T-cell (primary cell): ENCODE measurements at regions not wholly inside any gene's neighbourhood (a gene's known extent, or its start where the extent isn't known, plus 50 kb on each side); places are given as distances from the start of the nearest gene placed in this dataset.

Source experiments
- ATAC-seq, 4 experiments: fragments of 200-7000 bp in 3 of 4; fragments of 150-1000 bp in 1 of 4; cut with Tn5 transposase; replicated peaks in 1 of 4; 1 replicate in 3 of 4; 2 replicates in 1 of 4; pipeline ENCODE4 v1.10.0; 2021; ENCODE audit warnings: moderate library complexity in 3 of 4, mild to moderate bottlenecking in 2 of 4, moderate number of reproducible peaks in 1 of 4
- CTCF ChIA-PET, 2 donors: fragments of 300-600 bp; sonication (Branson Sonifier 250); formaldehyde crosslinking; loops; one replicate each; lab custom pipeline; 2022; ENCODE audit warnings: antibody characterized with exemption in 2 of 2; lab: Charles Lee
- POLR2A ChIA-PET, 2 donors: fragments of 300-600 bp; sonication (Branson Sonifier 250); formaldehyde crosslinking; loops; one replicate each; lab custom pipeline; 2022; ENCODE audit warnings: antibody characterized with exemption in 2 of 2; lab: Charles Lee
- DNase-seq, 35 experiments: peaks; one replicate each; pipeline versions ENCODE4 v3.0.0 to v3.0.0-alpha.2; 2013 to 2023
- H3K27ac ChIP-seq: one replicate; pipeline ENCODE4 v1.5.1; 2013; ENCODE audit warnings: low read length
- H3K27me3 ChIP-seq, 2 experiments: replicated peaks in 1 of 2; 1 replicate in 1 of 2; 2 replicates in 1 of 2; pipeline versions ENCODE4 v1.6.1 to v1.7.0; 2013; ENCODE audit warnings: low read length in 1 of 2, mixed read lengths in 1 of 2; ENCODE audit not compliant: control insufficient read depth in 2 of 2, insufficient read depth in 2 of 2; ENCODE audit errors: extremely low read depth in 1 of 2
- H3K36me3 ChIP-seq, 2 donors: 1 replicate in 1 of 2; 2 replicates in 1 of 2; pipeline versions ENCODE4 v1.6.1 to v1.7.0; 2013; ENCODE audit warnings: low read length in 1 of 2; ENCODE audit not compliant: control insufficient read depth in 2 of 2, insufficient read depth in 1 of 2; ENCODE audit errors: extremely low read depth in 1 of 2
- H3K4me1 ChIP-seq, 2 experiments: 1 replicate in 1 of 2; 2 replicates in 1 of 2; pipeline versions ENCODE4 v1.6.1 to v1.7.0; 2013; ENCODE audit warnings: low read length in 2 of 2, mixed read lengths in 1 of 2; ENCODE audit not compliant: insufficient read depth in 2 of 2, control insufficient read depth in 1 of 2; ENCODE audit errors: extremely low read depth in 1 of 2
- H3K4me3 ChIP-seq, 2 donors: 1 replicate in 1 of 2; 2 replicates in 1 of 2; pipeline versions ENCODE4 v1.5.1 to v1.7.0; 2013; ENCODE audit warnings: mild to moderate bottlenecking in 2 of 2, low read length in 1 of 2, moderate library complexity in 1 of 2; ENCODE audit not compliant: control insufficient read depth in 1 of 2; ENCODE audit errors: extremely low read depth in 1 of 2
- H3K9me3 ChIP-seq: 2 replicates; pipeline ENCODE4 v1.7.0; 2013
- H3K27ac Mint-ChIP-seq, 2 donors: one replicate each; pipeline ENCODE4 v1.8.0; 2020 to 2021; ENCODE audit warnings: mild to moderate bottlenecking in 2 of 2, mixed read lengths in 2 of 2
- H3K27me3 Mint-ChIP-seq, 2 donors: one replicate each; pipeline ENCODE4 v1.8.0; 2021 to 2022; ENCODE audit warnings: mixed read lengths in 2 of 2
- H3K36me3 Mint-ChIP-seq: one replicate; pipeline ENCODE4 v1.8.0; 2021; ENCODE audit warnings: mixed read lengths
- H3K4me1 Mint-ChIP-seq, 3 donors: one replicate each; pipeline ENCODE4 v1.8.0; 2020 to 2022; ENCODE audit warnings: mixed read lengths in 3 of 3, mild to moderate bottlenecking in 1 of 3
- H3K4me3 Mint-ChIP-seq, 3 donors: one replicate each; pipeline ENCODE4 v1.8.0; 2020 to 2022; ENCODE audit warnings: mild to moderate bottlenecking in 3 of 3, mixed read lengths in 3 of 3, moderate library complexity in 3 of 3
- H3K9me3 Mint-ChIP-seq, 3 donors: one replicate each; pipeline ENCODE4 v1.8.0; 2020 to 2022; ENCODE audit warnings: mixed read lengths in 3 of 3
- WGBS: methylation state at CpG from one replicate; pipeline ENCODE4 v1.1.5; 2013; ENCODE audit warnings: missing lambda C conversion rate; ENCODE audit not compliant: insufficient coverage; 5-methylcytosine and 5-hydroxymethylcytosine counted together

DNA sequence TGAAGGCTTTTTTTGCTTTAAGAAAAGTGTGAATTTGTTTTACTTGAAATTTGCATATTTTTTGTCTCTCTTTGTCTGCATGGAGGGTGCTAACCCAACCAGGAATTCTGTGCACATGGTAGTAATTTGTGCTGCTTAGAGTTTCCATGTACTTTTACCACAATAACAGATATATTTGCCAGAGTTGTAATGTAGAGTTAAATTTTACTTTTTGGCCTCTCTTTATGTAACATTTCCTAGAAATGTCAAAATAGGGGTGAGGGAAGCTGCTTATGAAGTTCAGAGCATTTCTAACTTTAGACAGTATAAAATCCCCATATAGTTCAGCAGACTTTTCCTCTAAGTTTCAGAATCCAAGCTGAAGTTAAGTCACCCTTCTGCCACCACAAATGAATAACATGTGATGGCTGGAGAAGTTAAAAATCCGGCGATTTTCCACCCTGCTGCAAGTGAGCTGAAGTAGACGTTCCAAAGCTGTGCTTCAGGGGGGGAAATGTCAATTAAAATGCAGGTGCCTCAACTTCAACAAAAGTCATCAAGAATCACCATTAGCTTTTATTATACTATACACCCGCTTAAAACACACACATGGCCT lies 385.7 kb upstream of the NR2F2 start:
- Mint-ChIP-seq H3K4me1 (peaks cover 0 to 5% (median 2%) of the 10 kb centered on the region in 3 donors), H3K27ac (no peak overlapping the region), H3K9me3 (peaks cover 0 to 4% (median 0%) of the 10 kb centered on the region in 3 donors), H3K27me3 (peaks cover 3 to 9% of the 10 kb centered on the region in 2 donors), H3K36me3 (no peaks in the 10 kb centered on the region), H3K4me3 (no peak overlapping the region)
- no peak for DNase-seq
- POLR2A ChIA-PET, result no interaction called here
- Histone ChIP-seq H3K27me3 (no peaks in the 10 kb centered on the region), H3K9me3 (no peaks in the 10 kb centered on the region), H3K4me1 (peaks cover 0 to 3% of the 10 kb centered on the region in 2 experiments), H3K4me3 (no peak overlapping the region), H3K27ac (no peak overlapping the region), H3K36me3 (no peaks in the 10 kb centered on the region)
- WGBS, result no CpG with 5 or more reads among the region's 4 CpGs
- CTCF ChIA-PET, result no interaction called here
- ATAC-seq, result no peak

DNA sequence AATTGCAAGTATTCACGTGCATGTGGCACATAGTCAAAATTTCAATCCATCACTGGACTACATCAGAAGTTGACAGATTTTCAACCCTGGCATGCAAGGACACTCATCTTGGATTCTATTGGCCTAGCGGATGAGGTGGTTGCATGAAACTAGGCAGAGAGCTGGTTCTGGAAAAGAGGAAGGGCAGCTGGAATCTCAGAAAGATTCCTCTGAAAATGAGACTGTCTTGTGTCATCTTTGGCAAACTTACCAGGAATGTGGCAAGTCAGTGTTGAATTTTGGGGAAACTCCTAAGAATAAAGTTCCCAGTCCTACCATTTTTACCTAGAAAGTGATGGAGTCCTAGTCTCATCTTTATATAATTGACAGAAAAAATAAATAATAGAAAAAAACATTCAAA lies 384.3 kb upstream of the NR2F2 start:
- WGBS, result 100% methylated on average over 1 of the region's 2 CpGs
- CTCF ChIA-PET, result no interaction called here

DNA sequence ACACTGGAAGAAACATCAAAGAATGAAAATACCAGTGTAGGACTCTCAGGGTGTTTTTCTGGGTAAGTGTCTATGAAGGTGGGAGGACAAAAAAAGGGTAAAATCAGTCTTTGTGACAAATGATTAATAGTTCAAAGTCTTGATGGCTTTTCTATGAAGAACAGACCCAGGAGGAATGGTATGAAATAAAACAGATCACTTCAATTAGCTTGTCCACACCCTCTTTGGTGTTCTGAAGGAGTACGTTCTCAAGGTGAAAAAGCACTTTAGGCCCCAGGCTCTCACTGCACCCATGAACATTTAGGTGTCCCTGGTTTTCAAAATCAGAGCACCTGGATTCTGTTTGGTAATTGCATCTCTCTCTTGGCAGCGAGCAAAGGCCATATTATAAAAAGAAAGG lies 383.6 kb upstream of the NR2F2 start:
- POLR2A ChIA-PET, result interaction anchor here in 1 of 2 donors (0.7 kb wide), 2 partner anchors 11 to 620 kb away, joined by 3 to 4 read pairs; no protein-coding TSS in a partner anchor
- Histone ChIP-seq H3K27me3 (no peaks in the 10 kb centered on the region), H3K4me1 (peaks cover 0 to 3% of the 10 kb centered on the region in 2 experiments), H3K27ac (no peak overlapping the region), H3K9me3 (no peaks in the 10 kb centered on the region), H3K36me3 (no peaks in the 10 kb centered on the region), H3K4me3 (no peak overlapping the region)
- Mint-ChIP-seq H3K27me3 (peaks cover 3 to 9% of the 10 kb centered on the region in 2 donors), H3K4me1 (peaks cover 0 to 5% (median 2%) of the 10 kb centered on the region in 3 donors), H3K36me3 (no peaks in the 10 kb centered on the region), H3K27ac (no peak overlapping the region), H3K9me3 (peaks cover 0 to 4% (median 0%) of the 10 kb centered on the region in 3 donors), H3K4me3 (no peak overlapping the region)
- no peak for ATAC-seq
- no peak for DNase-seq
- CTCF ChIA-PET, result interaction anchor here in 1 of 2 donors (0.6 kb wide), 1 partner anchor 1818 kb away, joined by 4 read pairs; no protein-coding TSS in a partner anchor
- 67% methylated on average over 1 of the region's 2 CpGs for WGBS

More for the DNA sequence above, 384.3 kb upstream of the NR2F2 start:
- Mint-ChIP-seq H3K4me1 (peaks cover 0 to 5% (median 2%) of the 10 kb centered on the region in 3 donors), H3K27ac (no peak overlapping the region), H3K36me3 (no peaks in the 10 kb centered on the region), H3K27me3 (peaks cover 3 to 9% of the 10 kb centered on the region in 2 donors), H3K9me3 (peaks cover 0 to 4% (median 0%) of the 10 kb centered on the region in 3 donors), H3K4me3 (no peak overlapping the region)
- Histone ChIP-seq H3K9me3 (no peaks in the 10 kb centered on the region), H3K4me3 (no peak overlapping the region), H3K27me3 (no peaks in the 10 kb centered on the region), H3K36me3 (no peaks in the 10 kb centered on the region), H3K4me1 (peaks cover 0 to 3% of the 10 kb centered on the region in 2 experiments), H3K27ac (no peak overlapping the region)
- POLR2A ChIA-PET, result interaction anchor here in 1 of 2 donors (0.7 kb wide), 1 partner anchor 10 kb away, joined by 3 read pairs; no protein-coding TSS in a partner anchor
- ATAC-seq (no peak), DNase-seq (no peak)

DNA sequence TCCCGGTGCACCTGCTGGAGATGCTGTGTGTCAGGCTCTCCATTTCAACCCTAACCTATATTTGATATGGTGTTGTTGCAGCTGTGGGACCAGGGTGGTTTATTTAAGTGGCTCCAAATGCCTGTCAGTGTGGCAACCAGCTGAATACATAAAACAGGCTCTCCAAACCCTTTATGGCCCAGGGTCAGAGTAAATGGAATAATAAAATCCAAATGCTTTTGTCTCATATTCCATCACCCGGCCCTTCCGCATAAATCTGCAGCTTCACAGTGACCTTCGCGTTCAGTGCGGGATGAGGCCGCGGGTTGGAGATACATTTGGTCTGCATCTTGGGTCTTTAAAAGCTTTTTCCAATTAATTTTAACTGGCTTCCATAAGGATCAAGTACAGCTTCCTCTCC lies 382.1 kb upstream of the NR2F2 start:
- Histone ChIP-seq H3K36me3 (no peaks in the 10 kb centered on the region), H3K9me3 (no peaks in the 10 kb centered on the region), H3K27me3 (no peaks in the 10 kb centered on the region), H3K27ac (no peak overlapping the region), H3K4me1 (peaks cover 0 to 3% of the 10 kb centered on the region in 2 experiments), H3K4me3 (no peak overlapping the region)
- H3K36me3 Mint-ChIP-seq, result no peaks in the 10 kb centered on the region
- DNase-seq, result no peak
- H3K4me3 Mint-ChIP-seq, result no peak overlapping the region
- no peak overlapping the region for H3K27ac Mint-ChIP-seq
- 100% methylated on average over 7 of the region's 8 CpGs for WGBS
- ChIA-PET POLR2A (no interaction called here), CTCF (no interaction called here)
- no peak for ATAC-seq
- peaks cover 3 to 13% of the 10 kb centered on the region in 2 donors for H3K27me3 Mint-ChIP-seq
- H3K9me3 Mint-ChIP-seq, result peaks cover 0 to 5% (median 0%) of the 10 kb centered on the region in 3 donors
- H3K4me1 Mint-ChIP-seq, result peaks cover 0 to 5% (median 2%) of the 10 kb centered on the region in 3 donors

- DNase-seq (no peak), ATAC-seq (no peak)
- Mint-ChIP-seq H3K27ac (no peak overlapping the region), H3K27me3 (peaks cover 0 to 10% of the 10 kb centered on the region in 2 donors), H3K9me3 (peaks cover 7 to 9% (median 9%) of the 10 kb centered on the region in 3 donors), H3K36me3 (no peaks in the 10 kb centered on the region), H3K4me3 (no peak overlapping the region), H3K4me1 (no peaks in the 10 kb centered on the region)
- no peaks in the 10 kb centered on the region for H3K36me3 ChIP-seq
- WGBS, result 78% methylated on average over 1 of the region's 4 CpGs
- H3K9me3 ChIP-seq, result no peaks in the 10 kb centered on the region
- POLR2A ChIA-PET, result no interaction called here
- no peak overlapping the region for H3K27ac ChIP-seq
- no peak overlapping the region for H3K4me3 ChIP-seq
- no peaks in the 10 kb centered on the region for H3K27me3 ChIP-seq
- CTCF ChIA-PET, result no interaction called here
- H3K4me1 ChIP-seq, result no peaks in the 10 kb centered on the region
Observed at GRCh38 chr15:95953032-95953431, 377.5 kb upstream of the NR2F2 start.

DNA sequence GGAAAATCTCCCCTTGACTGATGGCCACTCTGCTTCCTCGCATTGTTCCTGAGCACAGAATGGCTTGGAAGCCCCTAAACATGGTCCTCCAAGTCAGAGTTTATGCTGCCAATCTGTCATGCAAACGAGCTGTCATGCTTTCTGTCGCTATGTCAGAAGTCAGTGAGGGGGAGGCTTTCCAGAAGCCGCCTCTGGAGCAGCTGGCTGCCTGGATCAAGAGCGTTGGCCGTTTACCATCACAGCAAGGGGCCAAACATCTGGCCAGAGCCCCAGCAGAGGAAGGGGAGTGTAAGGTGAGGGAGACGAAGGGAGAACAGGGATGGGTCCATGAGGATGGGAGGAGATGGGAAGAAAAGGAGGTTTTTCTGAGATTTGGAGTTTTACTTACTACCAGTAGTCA lies 372.6 kb upstream of the NR2F2 start:
- Histone ChIP-seq H3K4me3 (no peak overlapping the region), H3K36me3 (no peaks in the 10 kb centered on the region), H3K4me1 (no peaks in the 10 kb centered on the region), H3K9me3 (no peaks in the 10 kb centered on the region), H3K27ac (no peak overlapping the region), H3K27me3 (no peaks in the 10 kb centered on the region)
- peaks cover 0 to 10% of the 10 kb centered on the region in 2 donors for H3K27me3 Mint-ChIP-seq
- peaks cover 17 to 28% (median 21%) of the 10 kb centered on the region in 3 donors for H3K9me3 Mint-ChIP-seq
- no peak for ATAC-seq
- DNase-seq, result no peak
- ChIA-PET CTCF (no interaction called here), POLR2A (no interaction called here)
- WGBS, result 69% methylated on average over 6 of the region's 7 CpGs
- no peak overlapping the region for H3K27ac Mint-ChIP-seq
- H3K36me3 Mint-ChIP-seq, result no peaks in the 10 kb centered on the region
- no peaks in the 10 kb centered on the region for H3K4me1 Mint-ChIP-seq
- no peak overlapping the region for H3K4me3 Mint-ChIP-seq
